Endothelial cell of umbilical vein (primary cell): ENCODE measurements at regions not wholly inside any gene's neighbourhood (a gene's known extent, or its start where the extent isn't known, plus 50 kb on each side); places are given as distances from the start of the nearest gene placed in this dataset.

Experiments used
- BruUV-seq: library from RNA; stranded (reverse); fragments of 400-500 nt; replicated peaks from 2 replicates; lab custom pipeline; 2021; lab: Mats Ljungman, UMichigan
- CTCF ChIA-PET: fragments of 300-600, 350-600 bp; sonication (Branson Sonifier 250); formaldehyde crosslinking; loops from one replicate; lab custom pipeline; 2021; ENCODE audit warnings: antibody characterized with exemption, inconsistent platforms; lab: Charles Lee
- POLR2A ChIA-PET: fragments of 300-600, 350-600 bp; sonication (Branson Sonifier 250); formaldehyde crosslinking; loops from one replicate; lab custom pipeline; 2021; ENCODE audit warnings: antibody characterized with exemption, inconsistent platforms; lab: Charles Lee
- DNase-seq: peaks from one replicate; pipeline ENCODE4 v3.0.0-alpha.2; 2011; ENCODE audit warnings: low read depth, low spot score
- FAIRE-seq: peaks from 2 replicates; lab custom pipeline; 2011; peaks lifted over from hg19 to GRCh38; lab: Jason Lieb, UNC
- H2AFZ ChIP-seq: 2 replicates; pipeline ENCODE4 v1.6.0; 2012; ENCODE audit warnings: low read depth, low read length, control low read depth, inconsistent platforms
- H3K27ac ChIP-seq: 2 replicates; pipeline ENCODE4 v1.5.1; 2011; ENCODE audit warnings: low read depth, mild to moderate bottlenecking, control low read depth, low read length, moderate library complexity; ENCODE audit not compliant: insufficient read depth
- H3K27me3 ChIP-seq, 2 experiments: 2 replicates each; pipeline versions ENCODE4 v1.6.0 to v1.6.1; 2011; ENCODE audit warnings: low read length in 2 of 2, mixed read lengths in 1 of 2; ENCODE audit not compliant: control insufficient read depth in 2 of 2, insufficient read depth in 2 of 2
- H3K36me3 ChIP-seq, 2 experiments: 2 replicates in 1 of 2; 3 replicates in 1 of 2; pipeline ENCODE4 v1.5.1; 2011; ENCODE audit warnings: low read length in 2 of 2, mild to moderate bottlenecking in 1 of 2, moderate library complexity in 1 of 2; ENCODE audit not compliant: control insufficient read depth in 2 of 2, insufficient read depth in 2 of 2; ENCODE audit errors: extremely low read depth in 1 of 2
- H3K4me1 ChIP-seq: 3 replicates; pipeline ENCODE4 v1.5.1; 2011; ENCODE audit warnings: mild to moderate bottlenecking, low read length; ENCODE audit not compliant: control insufficient read depth, insufficient read depth; ENCODE audit errors: extremely low read depth
- H3K4me2 ChIP-seq: 2 replicates; pipeline ENCODE4 v1.6.1; 2011; ENCODE audit warnings: low read length, control low read depth, mixed read lengths; ENCODE audit not compliant: insufficient read depth
- H3K4me3 ChIP-seq, 3 experiments: fragments of 200-600 bp in 1 of 3; sonication (generic), shearing (Covaris generic) in 1 of 3; replicated peaks in 1 of 3; 2 replicates each; pipeline ENCODE4 v1.5.1; 2011 to 2016; ENCODE audit warnings: control low read depth in 3 of 3, low read length in 3 of 3, mild to moderate bottlenecking in 2 of 3, inconsistent platforms in 1 of 3, low read depth in 1 of 3, moderate library complexity in 1 of 3; ENCODE audit not compliant: insufficient read depth in 1 of 3
- H3K79me2 ChIP-seq: 2 replicates; pipeline ENCODE4 v1.6.0; 2012; ENCODE audit warnings: low read length, inconsistent platforms; ENCODE audit not compliant: control insufficient read depth, insufficient read depth
- H3K9ac ChIP-seq: replicated peaks from 2 replicates; pipeline ENCODE3; 2011; ENCODE audit warnings: low read length, control low read depth; ENCODE audit not compliant: insufficient read depth; ENCODE audit errors: extremely low read depth
- H3K9me1 ChIP-seq: replicated peaks from 3 replicates; pipeline ENCODE4 v1.6.0; 2011; ENCODE audit warnings: mild to moderate bottlenecking, low read length; ENCODE audit not compliant: control insufficient read depth, insufficient read depth; ENCODE audit errors: extremely low read depth
- H3K9me3 ChIP-seq: replicated peaks from 2 replicates; pipeline ENCODE4 v1.5.1; 2012; ENCODE audit warnings: low read length, inconsistent platforms; ENCODE audit not compliant: control insufficient read depth, insufficient read depth
- H4K20me1 ChIP-seq: replicated peaks from 2 replicates; pipeline ENCODE3; 2011; ENCODE audit warnings: mild to moderate bottlenecking, low read length; ENCODE audit not compliant: control insufficient read depth, insufficient read depth; ENCODE audit errors: extremely low read depth
- FOS ChIP-seq: IDR thresholded peaks from 2 replicates; pipeline ENCODE4 v1.6.1; 2011; ENCODE audit warnings: mild to moderate bottlenecking, low read length, moderate library complexity, borderline replicate concordance; ENCODE audit not compliant: insufficient read depth
- POLR2AphosphoS5 ChIP-seq: IDR thresholded peaks from 2 replicates; pipeline ENCODE4 v1.6.1; 2012; ENCODE audit warnings: low read depth, mild to moderate bottlenecking, control low read depth, low read length, moderate library complexity; ENCODE audit not compliant: insufficient read depth
- dilution Hi-C: fragments of 300-500 bp; cut with MboI; formaldehyde crosslinking; loops from one replicate; pipeline ENCODE4 v1.15.0; 2019; ENCODE audit warnings: low sequenced_read_pairs; ENCODE audit not compliant: extremely low pct_ligation_motif_present
- intact Hi-C: fragments of 100-400 bp; cut with micrococcal nuclease; formaldehyde crosslinking; loops from one replicate; pipeline ENCODE4 v1.10.0; 2022
- TF ChIP-seq, protein P1 (sequence below), 2 donors: IDR thresholded peaks; 1 replicate in 1 of 2; 2 replicates in 1 of 2; pipeline ENCODE4 v1.5.1; 2011; ENCODE audit warnings: low read length in 2 of 2, mild to moderate bottlenecking in 2 of 2, moderate library complexity in 2 of 2, control low read depth in 1 of 2, inconsistent platforms in 1 of 2, low read depth in 1 of 2; ENCODE audit not compliant: insufficient read depth in 1 of 2; ENCODE audit errors: extremely low read depth in 1 of 2

DNA sequence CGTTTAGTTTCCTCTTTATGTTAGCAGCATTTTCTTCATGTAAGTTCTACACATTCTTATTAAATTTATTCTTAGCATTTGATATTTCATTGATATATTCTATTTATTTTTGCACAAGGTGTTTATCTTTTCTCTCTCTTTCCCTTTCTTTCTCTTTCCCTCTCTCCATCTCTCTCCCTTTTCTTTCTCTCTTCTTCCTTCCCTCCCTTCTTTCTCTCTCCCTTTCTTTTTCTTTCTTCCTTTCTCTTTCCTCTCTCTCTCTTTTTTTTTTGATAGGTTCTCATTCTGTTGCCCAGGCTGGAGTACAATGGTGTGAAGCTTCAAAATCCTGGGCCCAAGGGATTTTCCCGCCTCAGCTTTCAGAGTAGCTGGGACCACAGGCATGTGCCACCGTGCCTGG is 176.4 kb downstream of the AXIN2 start:
- Histone ChIP-seq H3K9me3 (no peaks in the 10 kb centered on the region), H3K4me1 (no peaks in the 10 kb centered on the region), H3K4me2 (no peak overlapping the region), H3K27me3 (no peaks in the 10 kb centered on the region), H3K36me3 (no peaks in the 10 kb centered on the region), H3K79me2 (no peaks in the 10 kb centered on the region), H4K20me1 (no peaks in the 10 kb centered on the region), H2AFZ (no peak overlapping the region), H3K4me3 (no peak overlapping the region), H3K9me1 (no peaks in the 10 kb centered on the region), H3K27ac (no peak overlapping the region), H3K9ac (no peak overlapping the region)
- intact Hi-C loops (no loop called here), dilution Hi-C loops (no loop called here)
- TF ChIP-seq, protein P1, sequence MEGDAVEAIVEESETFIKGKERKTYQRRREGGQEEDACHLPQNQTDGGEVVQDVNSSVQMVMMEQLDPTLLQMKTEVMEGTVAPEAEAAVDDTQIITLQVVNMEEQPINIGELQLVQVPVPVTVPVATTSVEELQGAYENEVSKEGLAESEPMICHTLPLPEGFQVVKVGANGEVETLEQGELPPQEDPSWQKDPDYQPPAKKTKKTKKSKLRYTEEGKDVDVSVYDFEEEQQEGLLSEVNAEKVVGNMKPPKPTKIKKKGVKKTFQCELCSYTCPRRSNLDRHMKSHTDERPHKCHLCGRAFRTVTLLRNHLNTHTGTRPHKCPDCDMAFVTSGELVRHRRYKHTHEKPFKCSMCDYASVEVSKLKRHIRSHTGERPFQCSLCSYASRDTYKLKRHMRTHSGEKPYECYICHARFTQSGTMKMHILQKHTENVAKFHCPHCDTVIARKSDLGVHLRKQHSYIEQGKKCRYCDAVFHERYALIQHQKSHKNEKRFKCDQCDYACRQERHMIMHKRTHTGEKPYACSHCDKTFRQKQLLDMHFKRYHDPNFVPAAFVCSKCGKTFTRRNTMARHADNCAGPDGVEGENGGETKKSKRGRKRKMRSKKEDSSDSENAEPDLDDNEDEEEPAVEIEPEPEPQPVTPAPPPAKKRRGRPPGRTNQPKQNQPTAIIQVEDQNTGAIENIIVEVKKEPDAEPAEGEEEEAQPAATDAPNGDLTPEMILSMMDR (IDR thresholded peaks at IDR 0.05; ENCODE audit: extremely low read depth in 1 of 2, insufficient read depth in 1 of 2, low read depth in 1 of 2, low read length in 2 of 2), result no peak
- TF ChIP-seq FOS (no peak), POLR2AphosphoS5 (no peak)
- POLR2A ChIA-PET, result no interaction called here
- BruUV-seq, result no TSS peak
- no peak for FAIRE-seq
- CTCF ChIA-PET, result no interaction called here
- DNase-seq, result no peak

DNA sequence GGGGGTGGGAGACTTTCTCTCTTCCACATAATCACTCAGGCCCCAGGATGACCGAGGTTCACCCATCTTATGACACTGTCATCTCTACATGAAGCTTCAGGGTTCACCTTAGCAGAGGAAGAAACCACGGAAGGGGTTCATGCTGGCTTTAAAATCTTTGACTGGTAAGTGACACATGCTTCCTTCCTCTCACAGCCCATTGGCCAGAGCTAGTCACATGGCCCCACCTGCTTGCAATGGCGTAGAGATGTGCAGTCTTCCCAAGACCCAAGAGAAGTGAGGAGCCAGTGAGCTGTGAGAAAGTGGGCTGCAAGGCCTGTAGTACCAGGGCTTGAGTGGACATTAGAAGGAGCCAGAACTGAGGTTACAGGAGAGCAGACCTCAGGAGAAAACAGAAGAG is 180.3 kb downstream of the AXIN2 start:
- H3K9ac ChIP-seq, result no peak overlapping the region
- FAIRE-seq, result no peak
- no peak overlapping the region for H3K4me3 ChIP-seq
- no peaks in the 10 kb centered on the region for H3K4me1 ChIP-seq
- no TSS peak for BruUV-seq
- H3K36me3 ChIP-seq, result no peaks in the 10 kb centered on the region
- intact Hi-C loops (no loop called here), dilution Hi-C loops (no loop called here)
- no peaks in the 10 kb centered on the region for H3K79me2 ChIP-seq
- H3K9me1 ChIP-seq, result no peaks in the 10 kb centered on the region
- ChIA-PET POLR2A (no interaction called here), CTCF (no interaction called here)
- no peak for DNase-seq
- no peak overlapping the region for H2AFZ ChIP-seq
- H4K20me1 ChIP-seq, result no peaks in the 10 kb centered on the region
- H3K9me3 ChIP-seq, result no peaks in the 10 kb centered on the region
- peaks cover 0 to 2% of the 10 kb centered on the region in 2 experiments for H3K27me3 ChIP-seq
- TF ChIP-seq FOS, result no peak
- no peak overlapping the region for H3K27ac ChIP-seq
- no peak overlapping the region for H3K4me2 ChIP-seq
